Mesendoderm (in vitro differentiated cells): ENCODE measurements at regions not wholly inside any gene's neighbourhood (a gene's known extent, or its start where the extent isn't known, plus 50 kb on each side); places are given as distances from the start of the nearest gene placed in this dataset.
"Not testable (repeated sequence)": the region's sequence is repeated elsewhere in the genome, so short reads cannot be mapped to it uniquely, and the experiment has no call there.

Experiments
- DNase-seq: peaks from one replicate; pipeline ENCODE4 v3.0.0; 2013
- H2AK5ac ChIP-seq: 2 replicates; pipeline ENCODE4 v1.6.1; 2013; ENCODE audit warnings: low read length, inconsistent platforms
- H2BK120ac ChIP-seq: 2 replicates; pipeline ENCODE4 v1.6.1; 2013; ENCODE audit warnings: low read depth, mild to moderate bottlenecking, low read length, moderate library complexity, mixed read lengths
- H2BK15ac ChIP-seq: replicated peaks from 2 replicates; pipeline ENCODE4 v1.6.1; 2013; ENCODE audit warnings: low read depth, mild to moderate bottlenecking, moderate library complexity
- H2BK5ac ChIP-seq: 2 replicates; pipeline ENCODE4 v1.6.1; 2013; ENCODE audit warnings: low read length, inconsistent platforms
- H3K18ac ChIP-seq: 2 replicates; pipeline ENCODE4 v1.6.1; 2013; ENCODE audit warnings: mild to moderate bottlenecking, low read length, mixed read lengths
- H3K23ac ChIP-seq: one replicate; pipeline ENCODE4 v1.6.1; 2013; ENCODE audit warnings: low read length
- H3K27ac ChIP-seq: 2 replicates; pipeline ENCODE4 v1.5.1; 2013; ENCODE audit warnings: low read depth, mild to moderate bottlenecking, inconsistent platforms, low read length, moderate library complexity
- H3K27me3 ChIP-seq: 2 replicates; pipeline ENCODE4 v1.6.1; 2013; ENCODE audit warnings: low read length, control low read depth, mild to moderate bottlenecking, inconsistent platforms; ENCODE audit not compliant: insufficient read depth, poor library complexity
- H3K36me3 ChIP-seq: 2 replicates; pipeline ENCODE4 v1.6.1; 2013; ENCODE audit warnings: low read length, inconsistent platforms; ENCODE audit not compliant: control insufficient read depth, insufficient read depth
- H3K4ac ChIP-seq: one replicate; pipeline ENCODE4 v1.6.1; 2013; ENCODE audit warnings: low read depth, mild to moderate bottlenecking, low read length, moderate library complexity
- H3K4me1 ChIP-seq: 2 replicates; pipeline ENCODE4 v1.6.1; 2013; ENCODE audit warnings: low read depth, low read length, inconsistent platforms; ENCODE audit not compliant: control insufficient read depth
- H3K4me2 ChIP-seq: 2 replicates; pipeline ENCODE4 v1.6.1; 2013; ENCODE audit warnings: low read length
- H3K4me3 ChIP-seq: 2 replicates; pipeline ENCODE4 v1.5.1; 2013; ENCODE audit warnings: mild to moderate bottlenecking, low read length
- H3K56ac ChIP-seq: one replicate; pipeline ENCODE4 v1.6.1; 2013; ENCODE audit warnings: low read length
- H3K79me1 ChIP-seq: 2 replicates; pipeline ENCODE4 v1.6.1; 2013; ENCODE audit warnings: low read length, inconsistent platforms
- H3K79me2 ChIP-seq: 2 replicates; pipeline ENCODE4 v1.6.1; 2013; ENCODE audit warnings: mild to moderate bottlenecking, low read length; ENCODE audit not compliant: control insufficient read depth, insufficient read depth
- H3K9ac ChIP-seq: 2 replicates; pipeline ENCODE4 v1.6.1; 2013; ENCODE audit warnings: low read length, inconsistent platforms
- H4K5ac ChIP-seq: one replicate; pipeline ENCODE4 v1.6.1; 2013; ENCODE audit warnings: low read length
- H4K8ac ChIP-seq: one replicate; pipeline ENCODE4 v1.6.1; 2013; ENCODE audit warnings: low read depth, mild to moderate bottlenecking, control low read depth, low read length, moderate library complexity
- WGBS: extraction: QIAGEN DNeasy Blood & Tissue Kit; methylation state at CpG from one replicate; pipeline ENCODE4 v1.1.7; 2013; ENCODE audit warnings: low lambda C conversion rate, missing lambda C conversion rate; ENCODE audit not compliant: insufficient coverage; ENCODE audit errors: extremely low coverage; 5-methylcytosine and 5-hydroxymethylcytosine counted together

GRCh38 chr3:28155631-28156030 lies 85.8 kb upstream of the CMC1 start:
- no peaks in the 10 kb centered on the region for H3K79me2 ChIP-seq
- DNase-seq, result no peak
- H2AK5ac ChIP-seq, result no peak overlapping the region
- no peak overlapping the region for H3K4me3 ChIP-seq
- no peak overlapping the region for H2BK5ac ChIP-seq
- no peak overlapping the region for H3K56ac ChIP-seq
- no peaks in the 10 kb centered on the region for H3K4me1 ChIP-seq
- no peak overlapping the region for H3K4me2 ChIP-seq
- no peak overlapping the region for H2BK120ac ChIP-seq
- H2BK15ac ChIP-seq, result no peak overlapping the region
- H3K36me3 ChIP-seq, result no peaks in the 10 kb centered on the region
- H3K27ac ChIP-seq, result no peak overlapping the region
- no peaks in the 10 kb centered on the region for H3K27me3 ChIP-seq
- H3K23ac ChIP-seq, result no peak overlapping the region
- H4K8ac ChIP-seq, result no peak overlapping the region
- H3K18ac ChIP-seq, result no peak overlapping the region
- H3K4ac ChIP-seq, result no peak overlapping the region
- no peaks in the 10 kb centered on the region for H3K79me1 ChIP-seq
- no peak overlapping the region for H3K9ac ChIP-seq
- WGBS, result no CpG with 5 or more reads among the region's 2 CpGs
- H4K5ac ChIP-seq, result no peak overlapping the region

- DNase-seq, H4K5ac ChIP-seq, H2BK15ac ChIP-seq, H2BK120ac ChIP-seq, H3K27me3 ChIP-seq, H3K4ac ChIP-seq, H4K8ac ChIP-seq, H3K4me3 ChIP-seq, H3K79me2 ChIP-seq, H2AK5ac ChIP-seq, H3K23ac ChIP-seq, H3K36me3 ChIP-seq, H3K27ac ChIP-seq, H3K79me1 ChIP-seq, H3K9ac ChIP-seq, H3K56ac ChIP-seq, H2BK5ac ChIP-seq, H3K4me2 ChIP-seq, H3K4me1 ChIP-seq, H3K18ac ChIP-seq: not testable (repeated sequence)
- WGBS, result no CpG with 5 or more reads among the region's 16 CpGs
These were observed 84.8 kb upstream of the CMC1 start for GRCh38 chr3:28156599-28156998.

GRCh38 chr3:28171962-28172361 lies 69.5 kb upstream of the CMC1 start:
- Histone ChIP-seq H2BK120ac (no peak overlapping the region), H3K9ac (no peak overlapping the region), H4K8ac (no peak overlapping the region), H3K23ac (no peak overlapping the region), H2AK5ac (no peak overlapping the region), H3K4me1 (no peaks in the 10 kb centered on the region), H3K79me2 (no peaks in the 10 kb centered on the region), H2BK5ac (no peak overlapping the region), H3K4ac (no peak overlapping the region), H2BK15ac (no peak overlapping the region), H3K27me3 (no peaks in the 10 kb centered on the region), H3K27ac (no peak overlapping the region), H3K79me1 (no peaks in the 10 kb centered on the region), H3K18ac (no peak overlapping the region), H3K4me3 (no peak overlapping the region), H3K56ac (no peak overlapping the region), H3K4me2 (no peak overlapping the region), H4K5ac (no peak overlapping the region), H3K36me3 (no peaks in the 10 kb centered on the region)
- no peak for DNase-seq
- WGBS, result no CpG with 5 or more reads among the region's 1 CpG

- Histone ChIP-seq H3K9ac (no peak overlapping the region), H4K8ac (no peak overlapping the region), H3K56ac (no peak overlapping the region), H3K18ac (no peak overlapping the region), H2BK5ac (no peak overlapping the region), H4K5ac (no peak overlapping the region), H2BK120ac (no peak overlapping the region), H2AK5ac (no peak overlapping the region), H3K27me3 (no peaks in the 10 kb centered on the region), H3K4ac (no peak overlapping the region), H3K4me1 (no peaks in the 10 kb centered on the region), H3K4me3 (no peak overlapping the region), H3K23ac (no peak overlapping the region), H3K4me2 (no peak overlapping the region), H3K79me2 (no peaks in the 10 kb centered on the region), H3K79me1 (no peaks in the 10 kb centered on the region), H2BK15ac (no peak overlapping the region), H3K27ac (no peak overlapping the region), H3K36me3 (no peaks in the 10 kb centered on the region)
- no peak for DNase-seq
These were observed 68.7 kb upstream of the CMC1 start for GRCh38 chr3:28172748-28173147.

GRCh38 chr3:28173836-28174235 lies 67.6 kb upstream of the CMC1 start:
- no peak overlapping the region for H2BK120ac ChIP-seq
- H3K27me3 ChIP-seq, result no peaks in the 10 kb centered on the region
- H3K27ac ChIP-seq, result no peak overlapping the region
- no peaks in the 10 kb centered on the region for H3K79me1 ChIP-seq
- DNase-seq, result no peak
- H3K79me2 ChIP-seq, result no peaks in the 10 kb centered on the region
- no peak overlapping the region for H3K9ac ChIP-seq
- H4K8ac ChIP-seq, result no peak overlapping the region
- H3K56ac ChIP-seq, result no peak overlapping the region
- no peak overlapping the region for H2AK5ac ChIP-seq
- H4K5ac ChIP-seq, result no peak overlapping the region
- no peak overlapping the region for H3K4ac ChIP-seq
- no peak overlapping the region for H3K23ac ChIP-seq
- no peaks in the 10 kb centered on the region for H3K4me1 ChIP-seq
- H2BK15ac ChIP-seq, result no peak overlapping the region
- H3K18ac ChIP-seq, result no peak overlapping the region
- H3K36me3 ChIP-seq, result no peaks in the 10 kb centered on the region
- H2BK5ac ChIP-seq, result no peak overlapping the region
- no peak overlapping the region for H3K4me2 ChIP-seq
- no peak overlapping the region for H3K4me3 ChIP-seq
- no CpG with 5 or more reads among the region's 3 CpGs for WGBS

- H4K8ac ChIP-seq, result no peak overlapping the region
- no peak overlapping the region for H2BK120ac ChIP-seq
- H3K23ac ChIP-seq, result no peak overlapping the region
- no peak overlapping the region for H3K4me3 ChIP-seq
- H3K36me3 ChIP-seq, result no peaks in the 10 kb centered on the region
- H2BK5ac ChIP-seq, result no peak overlapping the region
- no peak overlapping the region for H3K18ac ChIP-seq
- H3K56ac ChIP-seq, result no peak overlapping the region
- H3K4me2 ChIP-seq, result no peak overlapping the region
- H2AK5ac ChIP-seq, result no peak overlapping the region
- H3K27ac ChIP-seq, result no peak overlapping the region
- H3K27me3 ChIP-seq, result no peaks in the 10 kb centered on the region
- H3K4ac ChIP-seq, result no peak overlapping the region
- no peaks in the 10 kb centered on the region for H3K79me1 ChIP-seq
- no peak for DNase-seq
- no peaks in the 10 kb centered on the region for H3K4me1 ChIP-seq
- H2BK15ac ChIP-seq, result no peak overlapping the region
- no peak overlapping the region for H3K9ac ChIP-seq
- H3K79me2 ChIP-seq, result no peaks in the 10 kb centered on the region
- no peak overlapping the region for H4K5ac ChIP-seq
These were observed 54.7 kb upstream of the CMC1 start for GRCh38 chr3:28186748-28187147.
